Prostate gland (tissue), 2 donors: ENCODE measurements at regions not wholly inside any gene's neighbourhood (a gene's known extent, or its start where the extent isn't known, plus 50 kb on each side); places are given as distances from the start of the nearest gene placed in this dataset.

Experiments used
- DNase-seq: peaks from one replicate; pipeline ENCODE4 v3.0.0-alpha.2; 2019; ENCODE audit warnings: low spot score
- H3K27ac ChIP-seq, 2 donors: fragments of 200-600 bp; sonication (generic); 2 replicates each; pipeline ENCODE4 v1.5.1; 2017 to 2019
- H3K27me3 ChIP-seq: fragments of 200-600 bp; sonication (generic); replicated peaks from 2 replicates; pipeline ENCODE4 v1.5.1; 2019; ENCODE audit not compliant: insufficient read depth
- H3K36me3 ChIP-seq, 2 donors: fragments of 200-600 bp; sonication (generic); 1 replicate in 1 of 2; 2 replicates in 1 of 2; pipeline versions ENCODE4 v1.5.1 to v1.8.1; 2017 to 2019
- H3K4me1 ChIP-seq: fragments of 200-600 bp; sonication (generic); replicated peaks from 2 replicates; pipeline ENCODE4 v1.5.1; 2019
- H3K4me3 ChIP-seq, 2 donors: fragments of 200-600 bp; sonication (generic); 2 replicates each; pipeline ENCODE4 v1.5.1; 2017 to 2019
- H3K9me3 ChIP-seq: fragments of 200-600 bp; sonication (generic); 2 replicates; pipeline ENCODE4 v1.5.1; 2017
- POLR2A ChIP-seq: fragments of 450-650 bp; IDR thresholded peaks from one replicate; pipeline ENCODE4 v1.6.1; 2016; ENCODE audit warnings: antibody characterized with exemption, mild to moderate bottlenecking
- POLR2AphosphoS5 ChIP-seq: sonication (generic); formaldehyde crosslinking; IDR thresholded peaks from one replicate; pipeline ENCODE4 v1.6.1; 2017; ENCODE audit warnings: antibody characterized with exemption
- WGBS: methylation state at CpG from one replicate; pipeline ENCODE4 v1.1.5; 2018; 5-methylcytosine and 5-hydroxymethylcytosine counted together
- intact Hi-C: fragments of 100-400 bp; cut with DNase I; formaldehyde crosslinking; loops from one replicate; pipeline ENCODE4 v1.14.2; 2022
- TF ChIP-seq, protein P1 (sequence below), 4 experiments: fragments of 200-600 bp in 2 of 4; fragments of 450-650 bp in 2 of 4; sonication (generic) in 2 of 4; IDR thresholded peaks; 1 replicate in 3 of 4; 2 replicates in 1 of 4; pipeline ENCODE4 v1.5.1; 2016 to 2019; ENCODE audit warnings: antibody characterized with exemption in 4 of 4, mild to moderate bottlenecking in 2 of 4, moderate library complexity in 2 of 4

DNA sequence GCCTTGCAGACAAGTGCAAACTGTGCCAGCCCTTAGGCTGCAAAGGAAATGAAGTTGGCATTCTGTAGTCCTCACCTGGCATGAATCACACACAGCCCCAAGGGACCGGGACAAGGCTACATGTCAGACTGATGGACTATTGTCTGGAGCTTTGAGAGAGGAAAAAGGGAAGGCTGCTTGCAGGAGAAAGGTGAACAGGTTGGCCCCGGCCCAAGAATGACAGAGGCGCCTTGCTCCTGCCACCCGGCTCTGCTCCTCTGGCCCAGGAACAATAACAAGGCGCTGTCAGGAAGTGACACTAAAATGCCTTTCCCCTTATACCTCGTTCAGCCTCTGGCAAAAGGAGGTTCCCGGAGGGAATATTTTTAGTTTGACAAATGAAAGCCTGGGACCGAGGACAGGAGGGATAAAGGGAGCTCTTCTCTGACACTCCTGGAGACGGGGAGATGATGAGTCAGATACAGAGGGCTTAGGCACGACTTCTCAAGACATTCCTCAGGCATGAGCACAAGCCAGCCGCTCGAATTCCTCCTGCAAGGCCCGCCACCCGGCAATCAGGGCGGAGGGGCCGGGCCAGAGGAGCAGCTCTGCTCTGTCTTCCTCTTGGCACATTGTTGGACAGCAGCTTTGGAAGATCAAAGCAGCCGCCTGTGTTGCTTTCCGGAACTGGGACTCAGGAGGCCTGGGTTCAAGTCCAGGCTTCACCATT is 105.8 kb downstream of the NOG start:
- no peaks in the 10 kb centered on the region for H3K9me3 ChIP-seq
- no peaks in the 10 kb centered on the region for H3K36me3 ChIP-seq
- intact Hi-C loops, result no loop called here
- WGBS, result 16% methylated on average over 18 of the region's 18 CpGs
- TF ChIP-seq, protein P1, sequence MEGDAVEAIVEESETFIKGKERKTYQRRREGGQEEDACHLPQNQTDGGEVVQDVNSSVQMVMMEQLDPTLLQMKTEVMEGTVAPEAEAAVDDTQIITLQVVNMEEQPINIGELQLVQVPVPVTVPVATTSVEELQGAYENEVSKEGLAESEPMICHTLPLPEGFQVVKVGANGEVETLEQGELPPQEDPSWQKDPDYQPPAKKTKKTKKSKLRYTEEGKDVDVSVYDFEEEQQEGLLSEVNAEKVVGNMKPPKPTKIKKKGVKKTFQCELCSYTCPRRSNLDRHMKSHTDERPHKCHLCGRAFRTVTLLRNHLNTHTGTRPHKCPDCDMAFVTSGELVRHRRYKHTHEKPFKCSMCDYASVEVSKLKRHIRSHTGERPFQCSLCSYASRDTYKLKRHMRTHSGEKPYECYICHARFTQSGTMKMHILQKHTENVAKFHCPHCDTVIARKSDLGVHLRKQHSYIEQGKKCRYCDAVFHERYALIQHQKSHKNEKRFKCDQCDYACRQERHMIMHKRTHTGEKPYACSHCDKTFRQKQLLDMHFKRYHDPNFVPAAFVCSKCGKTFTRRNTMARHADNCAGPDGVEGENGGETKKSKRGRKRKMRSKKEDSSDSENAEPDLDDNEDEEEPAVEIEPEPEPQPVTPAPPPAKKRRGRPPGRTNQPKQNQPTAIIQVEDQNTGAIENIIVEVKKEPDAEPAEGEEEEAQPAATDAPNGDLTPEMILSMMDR (IDR thresholded peaks at IDR 0.05), result no peak
- TF ChIP-seq POLR2A, result no peak
- no peak for TF ChIP-seq POLR2AphosphoS5
- no peaks in the 10 kb centered on the region for H3K4me1 ChIP-seq
- H3K27me3 ChIP-seq, result peaks cover 2% of the 10 kb centered on the region
- DNase-seq, result peak; percentile 39
- peak overlapping the region in 1 of 2 donors; percentile 0 for H3K27ac ChIP-seq
- no peak overlapping the region for H3K4me3 ChIP-seq

DNA sequence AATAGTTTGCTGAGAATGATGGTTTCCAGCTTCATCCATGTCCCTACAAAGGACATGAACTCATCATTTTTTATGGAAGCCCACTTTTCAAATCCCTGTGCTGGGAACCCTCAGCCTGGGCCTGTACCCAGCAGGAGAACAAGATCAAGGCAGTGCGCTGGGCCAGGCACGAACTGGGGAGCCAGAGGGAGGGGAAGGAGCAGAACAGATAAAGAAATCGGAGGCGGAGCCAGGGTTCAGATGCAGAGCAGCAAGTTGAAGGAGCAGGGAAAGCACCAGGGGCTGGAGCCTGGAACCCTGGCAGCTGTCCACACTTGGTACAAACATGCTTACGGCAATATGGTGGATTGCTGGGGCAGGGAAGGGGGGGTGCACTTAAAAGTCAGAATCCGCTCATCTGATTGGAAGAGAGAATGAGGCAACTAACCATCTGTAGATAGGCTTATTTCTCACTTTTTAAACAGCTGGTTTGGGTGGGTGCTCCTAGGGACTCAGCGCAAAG is 107.5 kb downstream of the NOG start:
- intact Hi-C loops, result no loop called here
- TF ChIP-seq, protein P1 (IDR thresholded peaks at IDR 0.05), result no peak
- no peak for TF ChIP-seq POLR2AphosphoS5
- no peak for TF ChIP-seq POLR2A
- Histone ChIP-seq H3K36me3 (no peaks in the 10 kb centered on the region), H3K4me1 (no peaks in the 10 kb centered on the region), H3K4me3 (no peak overlapping the region), H3K27ac (no peak overlapping the region), H3K27me3 (peaks cover 2% of the 10 kb centered on the region), H3K9me3 (no peaks in the 10 kb centered on the region)
- WGBS, result 73% methylated on average over 7 of the region's 7 CpGs
- DNase-seq, result no peak

DNA sequence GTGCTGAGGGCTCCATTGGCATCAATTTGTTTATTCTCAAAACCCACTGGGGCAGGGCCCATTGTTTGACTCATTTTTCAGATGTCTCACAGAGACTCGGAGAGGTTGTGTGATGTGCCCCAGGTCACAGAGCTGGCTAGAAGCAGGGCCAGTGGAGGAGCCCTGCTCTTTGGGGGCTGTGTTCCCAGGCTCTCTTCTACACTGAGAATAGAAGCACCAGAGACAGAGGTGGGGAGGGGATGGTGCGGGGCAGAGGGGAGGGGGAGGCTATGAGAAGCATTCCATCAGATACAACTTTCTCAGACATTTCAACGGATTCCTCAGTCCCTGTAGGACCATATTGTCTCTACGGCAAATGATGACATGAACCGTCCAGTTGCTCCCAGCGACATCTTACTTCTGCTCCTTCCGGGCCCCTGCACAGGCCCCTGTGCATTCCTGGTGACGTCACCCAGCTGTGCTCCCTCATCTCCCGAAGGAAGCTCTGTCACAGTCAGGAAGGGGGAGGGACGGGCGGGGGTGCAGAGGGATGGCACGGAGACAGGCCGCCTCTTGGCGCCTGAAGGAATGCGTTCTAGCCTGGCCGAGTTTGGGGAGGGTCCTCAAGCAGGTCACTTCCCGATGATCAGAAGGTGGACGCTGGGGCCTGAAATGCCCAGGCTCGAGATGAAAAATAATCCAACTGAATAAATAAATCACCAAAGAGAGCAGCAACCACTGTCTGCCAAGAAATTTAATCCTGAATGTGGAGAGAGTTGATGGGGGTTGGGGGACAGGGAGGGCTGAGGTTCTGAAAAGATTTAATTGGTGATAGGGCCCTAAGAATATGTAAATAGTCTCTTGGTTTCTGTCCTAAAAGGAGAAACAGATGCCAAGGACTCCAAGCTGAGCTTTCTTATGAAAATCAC is 114.1 kb downstream of the NOG start:
- Histone ChIP-seq H3K4me1 (no peaks in the 10 kb centered on the region), H3K36me3 (no peaks in the 10 kb centered on the region), H3K27me3 (peaks cover 2% of the 10 kb centered on the region), H3K9me3 (no peaks in the 10 kb centered on the region), H3K4me3 (no peak overlapping the region), H3K27ac (no peak overlapping the region)
- 24% methylated on average over 19 of the region's 19 CpGs for WGBS
- TF ChIP-seq, protein P1 (IDR thresholded peaks at IDR 0.05), result no peak
- TF ChIP-seq POLR2A (no peak), POLR2AphosphoS5 (no peak)
- intact Hi-C loops, result no loop called here
- no peak for DNase-seq

DNA sequence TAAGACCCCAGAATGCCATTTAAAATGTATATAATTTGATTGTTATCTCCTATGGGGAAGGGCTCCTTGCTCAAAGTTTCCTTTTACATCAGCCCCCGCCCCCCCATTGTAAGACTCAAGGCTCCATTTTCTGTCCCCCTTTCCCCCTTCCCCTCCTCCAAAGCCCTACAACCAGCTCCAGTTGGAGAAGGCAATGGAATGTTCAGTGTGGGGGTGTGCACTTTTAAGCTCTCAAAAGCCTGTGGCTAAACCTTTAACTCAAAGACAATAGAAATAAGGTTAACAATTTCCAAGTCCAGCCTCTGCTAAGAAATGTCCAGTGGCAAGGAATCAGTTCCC is 114.7 kb downstream of the NOG start:
- WGBS, result 58% methylated on average over 1 of the region's 1 CpG
- no peak for DNase-seq
- H3K9me3 ChIP-seq, result no peaks in the 10 kb centered on the region
- H3K4me1 ChIP-seq, result no peaks in the 10 kb centered on the region
- intact Hi-C loops, result no loop called here
- no peaks in the 10 kb centered on the region for H3K36me3 ChIP-seq
- no peak overlapping the region for H3K27ac ChIP-seq
- no peak overlapping the region for H3K4me3 ChIP-seq
- H3K27me3 ChIP-seq, result peaks cover under 1% of the 10 kb centered on the region
- TF ChIP-seq POLR2AphosphoS5, result no peak
- no peak for TF ChIP-seq POLR2A
- TF ChIP-seq, protein P1 (IDR thresholded peaks at IDR 0.05), result no peak
